HL-60 (cell line): ENCODE measurements at regions not wholly inside any gene's neighbourhood (a gene's known extent, or its start where the extent isn't known, plus 50 kb on each side); places are given as distances from the start of the nearest gene placed in this dataset.

Experiments
- POLR2AphosphoS5 ChIP-seq: IDR thresholded peaks from 2 replicates; pipeline ENCODE4 v1.6.1; 2012; ENCODE audit warnings: low read depth
- SPI1 ChIP-seq: IDR thresholded peaks from 2 replicates; pipeline ENCODE4 v1.6.1; 2012; ENCODE audit warnings: low read depth, mild to moderate bottlenecking, borderline replicate concordance
- TF ChIP-seq, protein P1 (sequence below): IDR thresholded peaks from 2 replicates; pipeline ENCODE4 v1.6.1; 2012; ENCODE audit warnings: low read depth; ENCODE audit not compliant: insufficient replicate concordance
- TF ChIP-seq, protein P2 (sequence below): IDR thresholded peaks from one replicate; pipeline ENCODE4 v1.5.1; 2011; ENCODE audit warnings: low read length, control low read depth, inconsistent platforms; ENCODE audit not compliant: insufficient read depth

DNA sequence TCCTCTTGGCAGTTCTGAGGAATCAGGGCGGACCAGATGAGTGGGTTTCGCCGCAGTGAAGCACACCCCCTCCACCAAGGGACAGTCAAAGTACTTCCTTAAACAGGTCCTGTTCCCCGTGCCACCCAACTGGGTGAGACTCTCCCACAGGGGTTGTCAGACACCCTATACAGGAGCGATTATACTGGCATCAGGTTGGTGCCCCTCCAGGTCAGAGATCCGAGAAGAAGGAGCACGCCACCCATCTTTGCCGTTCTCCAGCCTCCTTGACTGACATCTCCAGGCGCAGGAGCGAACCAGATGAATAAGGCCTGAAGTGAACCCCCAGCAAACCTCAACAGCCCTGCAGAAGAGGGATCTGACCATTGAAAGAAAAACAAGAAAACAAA, 108.1 kb upstream of the ZBTB20 start:
- TF ChIP-seq, protein P1, sequence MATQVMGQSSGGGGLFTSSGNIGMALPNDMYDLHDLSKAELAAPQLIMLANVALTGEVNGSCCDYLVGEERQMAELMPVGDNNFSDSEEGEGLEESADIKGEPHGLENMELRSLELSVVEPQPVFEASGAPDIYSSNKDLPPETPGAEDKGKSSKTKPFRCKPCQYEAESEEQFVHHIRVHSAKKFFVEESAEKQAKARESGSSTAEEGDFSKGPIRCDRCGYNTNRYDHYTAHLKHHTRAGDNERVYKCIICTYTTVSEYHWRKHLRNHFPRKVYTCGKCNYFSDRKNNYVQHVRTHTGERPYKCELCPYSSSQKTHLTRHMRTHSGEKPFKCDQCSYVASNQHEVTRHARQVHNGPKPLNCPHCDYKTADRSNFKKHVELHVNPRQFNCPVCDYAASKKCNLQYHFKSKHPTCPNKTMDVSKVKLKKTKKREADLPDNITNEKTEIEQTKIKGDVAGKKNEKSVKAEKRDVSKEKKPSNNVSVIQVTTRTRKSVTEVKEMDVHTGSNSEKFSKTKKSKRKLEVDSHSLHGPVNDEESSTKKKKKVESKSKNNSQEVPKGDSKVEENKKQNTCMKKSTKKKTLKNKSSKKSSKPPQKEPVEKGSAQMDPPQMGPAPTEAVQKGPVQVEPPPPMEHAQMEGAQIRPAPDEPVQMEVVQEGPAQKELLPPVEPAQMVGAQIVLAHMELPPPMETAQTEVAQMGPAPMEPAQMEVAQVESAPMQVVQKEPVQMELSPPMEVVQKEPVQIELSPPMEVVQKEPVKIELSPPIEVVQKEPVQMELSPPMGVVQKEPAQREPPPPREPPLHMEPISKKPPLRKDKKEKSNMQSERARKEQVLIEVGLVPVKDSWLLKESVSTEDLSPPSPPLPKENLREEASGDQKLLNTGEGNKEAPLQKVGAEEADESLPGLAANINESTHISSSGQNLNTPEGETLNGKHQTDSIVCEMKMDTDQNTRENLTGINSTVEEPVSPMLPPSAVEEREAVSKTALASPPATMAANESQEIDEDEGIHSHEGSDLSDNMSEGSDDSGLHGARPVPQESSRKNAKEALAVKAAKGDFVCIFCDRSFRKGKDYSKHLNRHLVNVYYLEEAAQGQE = no peak
- TF ChIP-seq, protein P2, sequence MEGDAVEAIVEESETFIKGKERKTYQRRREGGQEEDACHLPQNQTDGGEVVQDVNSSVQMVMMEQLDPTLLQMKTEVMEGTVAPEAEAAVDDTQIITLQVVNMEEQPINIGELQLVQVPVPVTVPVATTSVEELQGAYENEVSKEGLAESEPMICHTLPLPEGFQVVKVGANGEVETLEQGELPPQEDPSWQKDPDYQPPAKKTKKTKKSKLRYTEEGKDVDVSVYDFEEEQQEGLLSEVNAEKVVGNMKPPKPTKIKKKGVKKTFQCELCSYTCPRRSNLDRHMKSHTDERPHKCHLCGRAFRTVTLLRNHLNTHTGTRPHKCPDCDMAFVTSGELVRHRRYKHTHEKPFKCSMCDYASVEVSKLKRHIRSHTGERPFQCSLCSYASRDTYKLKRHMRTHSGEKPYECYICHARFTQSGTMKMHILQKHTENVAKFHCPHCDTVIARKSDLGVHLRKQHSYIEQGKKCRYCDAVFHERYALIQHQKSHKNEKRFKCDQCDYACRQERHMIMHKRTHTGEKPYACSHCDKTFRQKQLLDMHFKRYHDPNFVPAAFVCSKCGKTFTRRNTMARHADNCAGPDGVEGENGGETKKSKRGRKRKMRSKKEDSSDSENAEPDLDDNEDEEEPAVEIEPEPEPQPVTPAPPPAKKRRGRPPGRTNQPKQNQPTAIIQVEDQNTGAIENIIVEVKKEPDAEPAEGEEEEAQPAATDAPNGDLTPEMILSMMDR = no peak
- TF ChIP-seq SPI1 = no peak
- TF ChIP-seq POLR2AphosphoS5 = no peak
